Calu3 (cell line): ENCODE measurements at regions not wholly inside any gene's neighbourhood (a gene's known extent, or its start where the extent isn't known, plus 50 kb on each side); places are given as distances from the start of the nearest gene placed in this dataset.

Experiments
- BruUV-seq: library from RNA; stranded (reverse); fragments of 400-500 nt; replicated peaks from 2 replicates; lab custom pipeline; 2021; lab: Mats Ljungman, UMichigan
- CTCF ChIA-PET: fragments of 300-600 bp; sonication (Branson Sonifier 250); formaldehyde crosslinking; loops from one replicate; lab custom pipeline; 2022; ENCODE audit warnings: antibody characterized with exemption; lab: Charles Lee
- DNase-seq: peaks from one replicate; pipeline ENCODE4 v3.0.0; 2022
- H3K27ac Mint-ChIP-seq: one replicate; pipeline ENCODE4 v1.8.0; 2022; ENCODE audit warnings: mixed read lengths; ENCODE audit not compliant: unreplicated experiment
- H3K27me3 Mint-ChIP-seq: one replicate; pipeline ENCODE4 v1.8.0; 2022; ENCODE audit warnings: mixed read lengths; ENCODE audit not compliant: unreplicated experiment
- H3K36me3 Mint-ChIP-seq: one replicate; pipeline ENCODE4 v1.8.0; 2022; ENCODE audit warnings: mild to moderate bottlenecking, moderate library complexity, mixed read lengths; ENCODE audit not compliant: insufficient read depth, unreplicated experiment
- H3K4me1 Mint-ChIP-seq: one replicate; pipeline ENCODE4 v1.8.0; 2022; ENCODE audit warnings: mild to moderate bottlenecking, low read depth, mixed read lengths; ENCODE audit not compliant: unreplicated experiment
- H3K4me3 Mint-ChIP-seq: one replicate; pipeline ENCODE4 v1.8.0; 2022; ENCODE audit warnings: mild to moderate bottlenecking, low read depth, moderate library complexity, mixed read lengths; ENCODE audit not compliant: unreplicated experiment
- H3K9me3 Mint-ChIP-seq: one replicate; pipeline ENCODE4 v1.8.0; 2022; ENCODE audit warnings: low read depth, mixed read lengths; ENCODE audit not compliant: unreplicated experiment
- intact Hi-C: fragments of 100-400 bp; cut with micrococcal nuclease; formaldehyde crosslinking; loops from one replicate; pipeline ENCODE4 v1.10.0; 2022; ENCODE audit not compliant: unreplicated experiment
- TF ChIP-seq, protein P1 (sequence below): fragments of 200-600 bp; IDR thresholded peaks from one replicate; pipeline ENCODE4 v1.8.0; 2022; ENCODE audit warnings: antibody characterized with exemption; ENCODE audit not compliant: unreplicated experiment

DNA sequence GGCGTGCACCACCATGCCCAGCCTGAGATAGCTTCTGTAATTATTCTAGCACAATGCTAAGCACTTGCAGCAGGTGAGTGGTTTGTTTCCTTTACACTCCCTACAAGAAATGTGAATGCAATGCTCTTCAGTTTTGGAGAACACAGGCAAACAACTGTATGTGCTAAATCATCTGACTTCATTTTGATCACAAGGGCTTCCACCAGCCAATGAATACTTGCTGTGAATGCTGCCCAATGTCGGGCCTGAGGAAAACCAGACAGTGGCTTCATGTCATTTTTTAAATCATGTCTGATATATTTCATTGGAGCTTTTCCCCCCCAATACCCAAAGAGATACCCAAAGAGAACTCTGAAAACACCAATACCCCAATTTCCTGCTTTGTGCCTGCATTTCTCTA is 155.6 kb upstream of the XPO1 start:
- Mint-ChIP-seq H3K36me3 (peaks cover 11% of the 10 kb centered on the region), H3K4me3 (peak overlapping the region; percentile 70), H3K9me3 (no peaks in the 10 kb centered on the region), H3K27ac (peak overlapping the region; percentile 50), H3K4me1 (peaks cover 7% of the 10 kb centered on the region), H3K27me3 (no peaks in the 10 kb centered on the region)
- TF ChIP-seq, protein P1, sequence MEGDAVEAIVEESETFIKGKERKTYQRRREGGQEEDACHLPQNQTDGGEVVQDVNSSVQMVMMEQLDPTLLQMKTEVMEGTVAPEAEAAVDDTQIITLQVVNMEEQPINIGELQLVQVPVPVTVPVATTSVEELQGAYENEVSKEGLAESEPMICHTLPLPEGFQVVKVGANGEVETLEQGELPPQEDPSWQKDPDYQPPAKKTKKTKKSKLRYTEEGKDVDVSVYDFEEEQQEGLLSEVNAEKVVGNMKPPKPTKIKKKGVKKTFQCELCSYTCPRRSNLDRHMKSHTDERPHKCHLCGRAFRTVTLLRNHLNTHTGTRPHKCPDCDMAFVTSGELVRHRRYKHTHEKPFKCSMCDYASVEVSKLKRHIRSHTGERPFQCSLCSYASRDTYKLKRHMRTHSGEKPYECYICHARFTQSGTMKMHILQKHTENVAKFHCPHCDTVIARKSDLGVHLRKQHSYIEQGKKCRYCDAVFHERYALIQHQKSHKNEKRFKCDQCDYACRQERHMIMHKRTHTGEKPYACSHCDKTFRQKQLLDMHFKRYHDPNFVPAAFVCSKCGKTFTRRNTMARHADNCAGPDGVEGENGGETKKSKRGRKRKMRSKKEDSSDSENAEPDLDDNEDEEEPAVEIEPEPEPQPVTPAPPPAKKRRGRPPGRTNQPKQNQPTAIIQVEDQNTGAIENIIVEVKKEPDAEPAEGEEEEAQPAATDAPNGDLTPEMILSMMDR = no peak
- CTCF ChIA-PET = no interaction called here
- no TSS peak for BruUV-seq
- intact Hi-C loops = no loop called here
- no peak for DNase-seq

DNA sequence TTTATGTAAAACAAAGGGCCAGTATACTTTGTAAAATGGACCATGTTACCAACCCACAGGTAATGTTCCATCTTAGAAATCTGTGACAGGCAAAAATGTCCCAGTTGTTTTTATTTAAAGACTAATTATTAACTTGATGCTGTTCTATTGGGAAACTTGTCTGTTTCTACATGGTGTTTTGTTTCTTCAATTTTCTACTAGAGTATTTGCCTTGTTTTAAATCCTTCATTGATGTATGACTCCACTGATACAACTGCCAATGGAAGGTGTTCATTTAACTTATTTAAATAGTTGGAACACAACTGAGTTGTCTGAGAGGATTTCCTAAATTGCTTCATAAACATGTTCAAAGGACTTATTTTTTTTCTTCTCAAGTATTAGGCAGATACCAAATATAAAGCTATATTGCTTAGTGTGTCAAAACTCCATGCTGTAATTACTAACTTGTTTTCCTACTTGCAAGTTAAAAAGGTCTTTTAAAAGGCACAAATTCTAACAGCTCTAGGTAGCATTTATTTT is 152.0 kb upstream of the XPO1 start:
- no TSS peak for BruUV-seq
- no peak overlapping the region for H3K4me3 Mint-ChIP-seq
- H3K9me3 Mint-ChIP-seq = no peaks in the 10 kb centered on the region
- no peak for DNase-seq
- no peak overlapping the region for H3K27ac Mint-ChIP-seq
- H3K27me3 Mint-ChIP-seq = no peaks in the 10 kb centered on the region
- intact Hi-C loops = loop anchor here (2.0 kb wide), 1 partner anchor 19 kb away; no protein-coding TSS in a partner anchor
- TF ChIP-seq, protein P1 = no peak
- H3K36me3 Mint-ChIP-seq = peaks cover 11% of the 10 kb centered on the region
- CTCF ChIA-PET = interaction anchor here (0.6 to 1.4 kb wide), 2 partner anchors 30 to 230 kb away, joined by 3 read pairs; no protein-coding TSS in a partner anchor
- peaks cover 7% of the 10 kb centered on the region for H3K4me1 Mint-ChIP-seq

DNA sequence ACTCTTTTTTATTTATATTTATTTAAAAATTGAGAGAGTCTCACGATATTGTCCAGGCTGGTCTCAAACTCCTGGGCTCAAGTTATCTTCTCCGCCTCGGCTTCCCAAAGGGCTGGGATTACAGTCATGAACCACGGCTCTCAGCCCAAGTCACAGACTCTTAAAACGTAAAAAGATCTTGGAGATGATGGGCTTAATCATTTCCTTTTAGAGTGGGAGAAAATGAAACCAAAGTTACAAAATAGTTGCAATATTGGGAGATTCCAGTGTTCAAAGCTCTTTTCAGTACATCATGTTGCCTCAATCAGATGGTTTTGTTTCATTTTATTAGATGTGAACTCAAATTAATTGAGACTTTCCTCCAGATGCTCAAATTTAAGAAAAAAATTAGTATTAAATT is 151.4 kb upstream of the XPO1 start:
- Mint-ChIP-seq H3K36me3 (peaks cover 5% of the 10 kb centered on the region), H3K4me3 (no peak overlapping the region), H3K27ac (no peak overlapping the region), H3K9me3 (no peaks in the 10 kb centered on the region), H3K27me3 (no peaks in the 10 kb centered on the region), H3K4me1 (peaks cover 7% of the 10 kb centered on the region)
- intact Hi-C loops = no loop called here
- no TSS peak for BruUV-seq
- CTCF ChIA-PET = no interaction called here
- TF ChIP-seq, protein P1 = no peak
- DNase-seq = no peak

DNA sequence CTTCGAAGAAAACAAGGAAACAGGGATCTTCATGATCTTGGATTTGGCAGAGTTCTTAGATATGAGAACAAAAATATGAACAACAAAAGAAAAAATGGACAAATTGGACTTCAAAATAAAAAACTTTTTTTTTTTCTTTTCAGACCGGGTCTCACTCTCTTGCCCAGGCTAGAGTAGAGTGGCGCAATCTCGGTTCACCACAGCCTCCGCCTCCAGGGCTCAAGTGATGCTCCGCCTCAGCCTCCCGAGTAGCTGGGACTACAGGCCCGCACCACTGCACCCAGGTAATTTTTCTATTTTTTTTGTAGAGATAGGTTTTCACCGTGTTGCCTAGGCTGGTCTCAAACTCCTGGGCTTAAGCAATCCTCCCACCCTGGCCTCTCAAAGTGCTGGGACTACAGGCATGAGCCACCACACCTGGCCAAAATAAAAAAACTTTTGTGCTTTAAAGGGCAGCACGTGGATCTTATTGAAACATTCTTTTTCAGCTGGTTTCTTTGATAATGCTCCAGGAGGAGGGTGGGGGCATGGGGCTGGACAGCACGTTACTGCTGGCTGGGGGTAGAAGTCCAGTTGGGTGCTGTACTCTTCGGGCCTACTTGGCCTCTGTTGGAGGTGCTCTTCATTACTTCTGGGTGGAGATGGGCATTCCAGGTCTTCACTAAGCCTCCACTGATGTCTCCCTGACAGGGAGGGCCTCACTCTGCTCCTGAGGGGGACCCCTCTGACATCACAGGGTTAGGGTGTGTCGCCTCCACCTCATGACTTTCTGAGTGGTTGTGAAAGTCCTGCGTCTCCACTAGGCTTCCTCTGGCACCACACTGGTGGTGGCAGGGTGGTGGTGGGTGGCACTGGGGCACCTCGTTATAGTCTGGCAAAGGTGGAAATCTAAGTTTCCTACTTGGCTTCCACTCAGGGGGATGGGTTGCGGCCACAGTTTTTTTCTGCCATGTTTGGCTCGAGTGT is 150.5 kb upstream of the XPO1 start:
- TF ChIP-seq, protein P1 = no peak
- CTCF ChIA-PET = no interaction called here
- no peak for DNase-seq
- Mint-ChIP-seq H3K4me3 (no peak overlapping the region), H3K27ac (no peak overlapping the region), H3K4me1 (peaks cover 1% of the 10 kb centered on the region), H3K27me3 (no peaks in the 10 kb centered on the region), H3K9me3 (no peaks in the 10 kb centered on the region), H3K36me3 (no peaks in the 10 kb centered on the region)
- intact Hi-C loops = no loop called here
- BruUV-seq = no TSS peak
